SIG-M5 treated with dmso at 0.1 percent for 504 hours (cell line): ENCODE measurements at regions not wholly inside any gene's neighbourhood (a gene's known extent, or its start where the extent isn't known, plus 50 kb on each side); places are given as distances from the start of the nearest gene placed in this dataset.

ENCODE experiments used
- DNase-seq: peaks from one replicate; lab custom pipeline; 2025; ENCODE audit not compliant: unreplicated experiment; lab: John Stamatoyannopoulos, UW

DNA sequence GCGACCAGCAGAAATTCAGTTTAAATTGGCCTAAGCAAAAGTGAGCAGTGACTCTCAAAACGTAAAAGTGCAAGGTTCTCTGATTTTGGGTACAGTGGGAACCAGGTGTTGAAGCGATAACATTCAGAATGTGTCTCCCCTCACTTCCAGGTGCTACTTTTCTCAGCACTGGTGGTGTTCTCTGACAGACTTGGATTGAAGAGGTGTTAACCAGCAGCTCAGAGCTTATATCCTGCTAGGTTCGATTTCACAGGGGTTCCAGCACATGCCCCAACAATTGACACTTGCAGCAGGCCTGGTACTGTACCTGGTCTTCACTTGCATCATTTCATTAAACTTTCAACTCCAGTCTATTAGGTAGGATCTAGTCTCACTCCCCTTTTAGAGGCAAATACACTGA, 680.2 kb downstream of the VRK1 start:
- DNase-seq = no peak

- no peak for DNase-seq
Measured at GRCh38 chr14:97485201-97485600, 688.0 kb downstream of the VRK1 start.

DNA sequence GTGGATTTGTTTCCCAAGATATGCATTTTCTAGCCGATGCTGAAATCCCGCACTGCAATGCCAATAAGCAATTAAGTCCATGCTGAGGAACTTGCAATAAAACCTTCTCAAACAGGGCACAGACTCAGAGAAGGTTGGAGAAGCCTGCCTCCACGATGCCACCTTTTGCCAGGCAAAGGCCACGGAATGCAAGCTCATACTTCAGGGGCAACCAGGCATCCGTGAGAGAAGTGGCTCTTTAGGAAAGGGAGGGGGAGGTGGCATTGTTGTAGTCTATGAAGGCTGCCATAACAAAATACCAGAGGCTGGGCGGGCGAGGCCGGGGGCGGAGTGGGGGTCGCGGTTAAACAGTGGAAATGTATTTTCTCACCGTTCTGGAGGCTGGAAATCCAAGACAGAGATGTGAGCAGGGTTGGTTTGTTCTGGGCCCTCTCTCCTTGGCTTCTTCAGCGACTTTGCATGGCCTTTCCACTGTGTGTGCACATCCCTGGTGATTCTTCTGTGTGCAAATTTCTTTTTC, 689.5 kb downstream of the VRK1 start:
- no peak for DNase-seq

DNA sequence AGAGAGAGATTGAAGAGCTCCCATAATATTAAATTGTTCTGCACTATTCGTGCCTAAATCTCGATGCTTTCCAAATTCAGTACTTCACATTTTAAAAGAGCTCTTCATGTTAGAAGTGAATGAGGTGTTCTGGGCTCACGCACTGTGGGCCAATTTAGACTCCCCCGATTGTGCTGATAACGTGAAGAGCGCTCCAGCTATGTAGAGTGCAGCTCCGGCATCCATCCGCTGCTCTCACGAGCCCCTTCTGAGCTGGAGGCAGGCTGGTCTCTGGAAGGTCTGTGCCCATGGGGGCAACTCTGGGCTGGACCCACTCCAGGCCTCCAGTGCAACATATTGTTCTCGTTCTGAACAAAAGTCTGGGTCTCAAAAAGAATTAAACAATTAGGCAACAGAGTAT, 692.6 kb downstream of the VRK1 start:
- no peak for DNase-seq

DNA sequence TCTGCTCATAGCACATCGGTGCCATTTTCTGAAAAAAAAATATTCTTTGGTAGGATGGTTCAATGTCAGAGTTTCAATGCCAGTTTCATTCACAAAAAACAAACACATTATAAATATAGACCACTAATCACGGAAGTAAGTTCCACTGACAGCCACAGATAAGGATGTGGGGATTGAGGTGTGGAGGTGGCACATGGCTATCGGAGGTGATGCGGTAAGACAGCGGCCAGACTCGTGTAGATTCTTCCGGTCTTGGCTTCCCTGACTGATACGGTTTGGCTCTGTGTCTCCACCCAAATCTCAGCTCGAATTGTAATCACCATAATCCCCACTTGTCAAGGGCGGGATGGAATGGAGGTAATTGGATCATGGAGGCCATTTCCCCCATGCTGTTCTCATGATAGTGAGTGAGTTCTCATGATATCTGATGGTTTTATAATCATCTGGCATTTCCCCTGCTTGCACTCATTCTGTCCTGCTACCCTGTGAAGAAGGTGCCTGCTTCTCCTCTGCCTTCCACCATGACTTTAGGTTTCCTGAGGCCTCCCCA, 693.4 kb downstream of the VRK1 start:
- no peak for DNase-seq

- DNase-seq = no peak
Measured at GRCh38 chr14:97491697-97492096, 694.5 kb downstream of the VRK1 start.

DNA sequence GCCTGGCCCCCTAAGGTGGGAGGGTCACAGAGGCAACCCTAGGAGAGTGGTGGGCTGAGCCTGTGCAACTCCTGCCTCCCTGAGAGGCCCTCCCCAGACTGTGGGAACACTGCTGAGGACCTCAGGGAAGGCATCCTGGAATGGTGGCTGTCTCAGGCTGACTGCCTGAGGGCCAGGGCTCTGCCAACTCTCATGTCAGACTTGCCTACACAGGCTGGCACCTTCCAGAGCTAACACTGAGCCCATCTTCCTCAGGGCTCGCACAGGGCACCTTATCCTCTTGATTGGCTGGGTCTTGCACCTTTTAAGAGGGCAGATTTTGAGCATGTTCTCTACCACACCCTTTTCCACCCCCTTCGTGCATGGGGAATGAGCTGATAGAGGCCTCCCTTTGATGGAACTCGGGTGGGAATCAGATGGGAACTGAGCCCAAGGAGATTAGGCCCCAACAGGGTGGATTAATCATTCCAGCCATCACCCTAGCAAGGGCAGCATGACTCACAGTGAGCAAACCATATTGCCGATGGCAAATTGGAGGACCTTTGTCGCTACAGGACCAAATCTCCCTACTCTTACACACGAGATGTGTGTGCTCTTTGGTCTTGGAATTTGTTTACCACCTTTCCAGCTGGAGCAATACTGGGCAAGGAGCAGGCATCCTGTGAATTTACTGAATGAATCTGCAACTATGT, 702.8 kb downstream of the VRK1 start:
- DNase-seq = peak; percentile 3

DNA sequence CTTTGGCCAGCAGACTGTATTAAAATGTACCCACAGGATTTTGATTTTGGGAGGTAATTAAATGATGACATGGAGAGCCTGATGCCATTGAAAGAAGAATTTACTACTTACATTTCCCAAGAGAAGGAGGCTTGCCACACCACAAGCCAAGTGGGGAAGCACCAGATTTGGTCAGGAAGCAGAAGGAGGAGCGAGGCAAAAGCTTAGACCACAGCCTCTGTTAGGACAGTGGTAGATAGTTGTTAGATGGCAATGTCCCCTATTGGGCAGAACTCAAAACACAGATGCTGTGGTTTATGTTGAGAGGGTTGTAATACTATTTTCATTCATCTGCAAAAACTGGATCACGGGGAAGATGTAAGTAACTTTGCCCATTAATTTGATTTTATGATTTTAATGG, 709.4 kb downstream of the VRK1 start:
- DNase-seq = no peak

- DNase-seq = no peak
Measured at GRCh38 chr14:97513891-97514290, 716.7 kb downstream of the VRK1 start.

DNA sequence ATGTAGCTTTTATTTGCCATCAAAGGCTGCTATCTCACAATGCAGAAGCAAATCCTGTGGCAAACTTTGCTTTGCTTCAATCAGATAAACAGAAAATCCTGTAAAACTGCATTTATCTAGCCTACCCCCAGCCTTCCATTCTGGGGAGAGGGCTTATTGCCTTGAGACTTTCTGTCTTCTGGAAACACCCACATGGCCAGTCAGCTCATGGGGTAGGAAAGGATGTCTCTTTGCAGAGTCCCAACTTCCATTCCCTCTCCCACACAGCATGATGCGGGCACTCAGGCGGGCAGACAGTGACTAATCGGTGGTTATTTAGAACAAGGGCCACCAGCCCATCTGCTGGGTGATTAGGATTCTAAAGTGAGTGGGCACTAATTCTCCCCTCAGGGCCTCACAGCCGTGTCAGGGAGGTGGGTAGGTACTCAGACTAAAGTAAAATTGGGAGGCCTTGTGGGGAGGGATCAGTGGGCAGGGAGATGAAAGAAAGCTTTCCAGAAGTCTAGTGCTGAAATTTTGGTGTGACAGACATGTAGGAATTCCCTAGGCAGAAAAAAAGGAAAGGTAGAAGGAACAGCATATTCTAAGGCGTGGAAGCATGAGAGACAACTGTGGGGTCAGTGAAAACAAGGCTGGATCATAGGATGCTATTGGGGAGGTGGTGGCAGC, 720.5 kb downstream of the VRK1 start:
- DNase-seq = no peak

DNA sequence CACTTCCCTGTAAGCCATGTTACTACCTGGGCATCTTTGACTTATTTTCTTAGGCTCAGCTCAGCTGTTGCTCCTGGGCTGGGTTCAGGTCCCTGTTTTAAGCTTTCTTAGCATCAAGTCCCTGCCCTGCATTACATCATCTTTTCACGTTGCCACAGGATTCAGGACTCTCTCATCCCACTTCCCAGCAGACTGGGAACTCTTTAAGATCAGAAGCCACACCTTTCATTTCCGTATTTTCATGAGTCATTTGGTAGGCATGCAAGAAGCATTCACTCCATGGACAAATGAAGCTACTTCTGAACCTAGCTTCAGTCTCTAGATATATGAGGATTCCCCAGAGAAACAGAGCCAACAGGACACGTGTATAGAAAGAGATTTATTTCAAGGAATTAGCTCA, 726.8 kb downstream of the VRK1 start:
- DNase-seq = no peak

GRCh38 chr14:97524589-97525319, 727.6 kb downstream of the VRK1 start:
- DNase-seq = no peak

DNA sequence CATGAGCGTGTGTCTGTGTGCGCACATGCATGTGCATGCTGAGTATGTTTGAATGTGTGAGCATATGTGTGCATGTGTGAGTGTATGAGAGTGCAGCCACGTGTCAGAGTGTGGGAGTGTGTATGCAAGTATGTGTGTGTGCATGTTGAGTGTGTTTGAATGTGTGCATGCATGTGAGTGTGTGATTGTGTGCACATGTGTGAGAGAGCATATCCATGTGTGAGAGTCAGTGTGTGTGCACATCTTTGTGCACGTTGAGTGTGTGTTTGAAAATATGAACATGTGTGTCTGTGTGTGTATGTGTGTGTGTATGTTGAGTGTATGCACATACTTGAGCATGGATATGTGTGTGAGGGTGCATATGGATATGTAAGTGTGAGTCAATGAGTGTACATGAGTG, 730.8 kb downstream of the VRK1 start:
- DNase-seq = no peak

DNA sequence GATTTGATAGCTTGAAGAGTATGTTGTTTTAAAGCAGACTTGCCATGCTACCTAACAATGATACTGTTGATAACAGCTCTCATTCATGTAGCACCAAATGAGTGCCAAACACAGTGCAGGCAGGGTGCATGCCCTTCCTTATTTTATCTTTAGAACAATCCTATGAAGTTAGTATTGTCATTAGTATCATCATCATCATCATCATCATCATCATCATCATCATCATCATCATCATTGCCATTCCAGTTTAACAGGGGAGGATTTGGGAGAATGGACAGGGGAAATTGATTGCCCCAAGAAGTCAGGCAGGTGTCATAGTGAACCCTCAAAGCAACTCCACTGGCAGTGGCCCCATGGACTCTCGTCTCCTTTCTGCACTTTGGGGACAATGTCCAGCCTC, 734.9 kb downstream of the VRK1 start:
- no peak for DNase-seq

DNA sequence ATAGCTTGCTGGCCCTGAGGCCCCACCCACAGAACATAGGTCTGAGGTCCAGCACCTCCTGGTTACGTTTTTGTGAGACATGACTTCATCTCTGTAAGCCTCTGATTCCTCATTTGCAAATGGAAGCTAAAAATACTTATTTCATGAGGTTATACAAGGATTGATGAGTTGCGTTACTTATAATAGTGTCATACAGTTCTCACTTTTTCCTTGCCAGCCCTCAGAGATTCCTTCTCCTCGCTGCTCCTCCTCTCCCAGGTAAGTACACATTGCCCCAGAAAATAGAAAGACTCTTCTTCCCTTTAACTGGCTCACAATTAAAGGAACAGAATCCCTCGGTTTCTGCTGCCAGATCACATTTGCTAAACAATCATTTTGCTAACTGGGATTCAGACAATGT, 739.2 kb downstream of the VRK1 start:
- no peak for DNase-seq

DNA sequence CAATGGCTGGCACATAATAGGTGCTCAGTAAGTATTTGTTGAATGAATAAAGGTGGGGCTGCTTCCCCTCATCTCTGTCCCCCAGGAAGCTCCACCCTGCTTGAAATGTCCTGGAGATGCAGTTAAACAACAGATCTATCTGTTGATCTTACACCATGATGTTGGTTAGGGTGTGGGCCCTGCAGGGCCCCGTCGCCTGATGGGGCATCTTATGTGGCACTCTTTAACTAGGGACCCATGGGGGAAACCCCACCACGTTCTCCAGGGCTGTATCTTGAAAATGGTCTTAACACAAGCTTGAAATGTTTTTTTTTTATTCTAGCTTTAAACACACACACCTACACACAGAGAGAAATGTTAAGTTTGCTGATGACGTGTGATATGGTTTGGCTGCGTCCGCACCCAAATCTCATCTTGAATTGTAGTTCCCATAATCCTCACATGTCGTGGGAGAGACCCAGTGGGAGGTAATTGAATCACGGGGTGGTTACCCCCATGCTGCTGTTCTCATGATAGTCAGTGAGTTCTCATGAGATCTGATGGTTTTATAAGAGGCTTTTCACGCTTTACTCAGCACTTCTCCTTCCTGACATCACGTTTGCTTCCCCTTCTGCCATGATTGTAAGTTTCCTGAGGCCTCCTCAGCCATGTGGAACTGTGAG, 741.7 kb downstream of the VRK1 start:
- DNase-seq = no peak

DNA sequence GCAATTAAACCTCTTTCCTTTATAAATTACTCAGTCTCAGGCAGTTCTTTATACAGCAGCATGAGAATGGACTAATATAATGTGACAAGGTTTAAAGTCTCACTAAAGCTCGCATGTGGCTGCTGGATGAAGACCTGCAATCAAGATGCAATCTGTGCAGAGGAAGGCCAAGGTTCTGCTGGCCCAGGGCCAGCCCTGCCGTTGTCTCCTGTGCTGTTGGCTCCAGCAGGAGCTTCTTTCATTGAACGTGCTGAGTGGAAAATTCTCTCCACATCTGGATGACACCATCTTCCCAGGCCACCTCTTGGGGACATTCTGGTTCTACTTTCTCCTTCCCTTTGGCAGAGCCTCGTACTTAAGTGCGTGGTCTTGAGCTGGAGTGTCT, 742.2 kb downstream of the VRK1 start:
- no peak for DNase-seq

DNA sequence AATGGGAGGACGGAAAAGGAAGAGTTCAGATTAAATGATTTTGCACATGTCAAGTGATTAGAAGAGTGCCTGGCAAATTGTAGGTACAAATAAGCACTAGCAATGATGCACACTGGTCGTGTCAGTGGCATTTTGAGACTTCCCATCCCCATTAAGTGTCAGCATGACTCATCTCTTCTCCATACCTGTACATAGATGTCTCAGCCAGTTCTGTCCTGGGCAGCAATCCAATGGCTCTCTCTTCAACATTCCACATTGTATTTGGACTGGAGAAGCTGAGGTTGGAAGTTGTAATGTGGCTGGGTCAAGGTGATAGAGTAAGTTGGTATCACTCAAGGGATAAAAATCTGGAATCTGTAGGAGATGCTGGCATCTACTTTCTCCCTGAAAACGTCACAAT, 742.7 kb downstream of the VRK1 start:
- DNase-seq = no peak

DNA sequence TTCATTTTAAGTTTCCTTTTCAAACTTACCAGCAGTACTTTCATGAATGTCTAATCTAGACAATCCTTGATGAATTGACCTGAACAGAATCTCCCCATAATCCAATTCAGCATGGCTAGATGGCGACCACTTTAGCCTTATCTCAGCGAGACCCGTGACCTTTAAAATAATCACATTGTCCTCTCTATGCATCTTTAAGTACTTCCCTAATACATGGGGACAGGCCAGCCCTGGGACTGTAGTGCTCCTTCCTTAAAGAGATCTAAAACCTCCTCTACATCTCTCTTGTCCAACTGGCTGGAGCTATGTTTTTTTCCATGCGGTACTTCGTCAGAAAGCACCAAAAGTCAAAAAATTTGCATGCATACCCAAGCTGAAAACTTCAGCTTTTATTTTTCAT, 746.0 kb downstream of the VRK1 start:
- DNase-seq = no peak

GRCh38 chr14:97543816-97544215, 746.6 kb downstream of the VRK1 start:
- DNase-seq = no peak

- DNase-seq = no peak
Measured at GRCh38 chr14:97544571-97544970, 747.4 kb downstream of the VRK1 start.
